Middle frontal gyrus (tissue), 1 donor: ENCODE measurements at regions not wholly inside any gene's neighbourhood (a gene's known extent, or its start where the extent isn't known, plus 50 kb on each side); places are given as distances from the start of the nearest gene placed in this dataset.

ENCODE experiments used
- DNase-seq: peaks from one replicate; pipeline ENCODE4 v3.0.0-alpha.2; 2015; ENCODE audit warnings: low spot score; ENCODE audit errors: extremely low spot score

- no peak for DNase-seq
Observed at GRCh38 chr1:82704966-82705365, 904.2 kb downstream of the ADGRL2 start.

- DNase-seq, result no peak
Observed at GRCh38 chr1:82704393-82704792, 903.7 kb downstream of the ADGRL2 start.

- no peak for DNase-seq
Observed at GRCh38 chr1:82703951-82704350, 903.2 kb downstream of the ADGRL2 start.

GRCh38 chr1:82700476-82700875 lies 899.7 kb downstream of the ADGRL2 start:
- DNase-seq, result no peak

- DNase-seq, result no peak
Observed at GRCh38 chr1:82697965-82698364, 897.2 kb downstream of the ADGRL2 start.

GRCh38 chr1:82695443-82695842 lies 894.7 kb downstream of the ADGRL2 start:
- DNase-seq, result no peak

GRCh38 chr1:82690411-82690810 lies 889.7 kb downstream of the ADGRL2 start:
- no peak for DNase-seq

- DNase-seq, result no peak
Observed at GRCh38 chr1:82689217-82689616, 888.5 kb downstream of the ADGRL2 start.

- DNase-seq, result no peak
Observed at GRCh38 chr1:82686774-82687173, 886.0 kb downstream of the ADGRL2 start.

GRCh38 chr1:82646888-82647287 lies 846.2 kb downstream of the ADGRL2 start:
- no peak for DNase-seq

- no peak for DNase-seq
Observed at GRCh38 chr1:82646336-82646735, 845.6 kb downstream of the ADGRL2 start.

- DNase-seq, result no peak
Observed at GRCh38 chr1:82644186-82644915, 843.6 kb downstream of the ADGRL2 start.

GRCh38 chr1:82640352-82640751 lies 839.6 kb downstream of the ADGRL2 start:
- no peak for DNase-seq

- DNase-seq, result no peak
Observed at GRCh38 chr1:82634266-82634665, 833.5 kb downstream of the ADGRL2 start.

GRCh38 chr1:82632155-82632554 lies 831.4 kb downstream of the ADGRL2 start:
- DNase-seq, result no peak

- DNase-seq, result no peak
Observed at GRCh38 chr1:82628887-82629286, 828.2 kb downstream of the ADGRL2 start.

GRCh38 chr1:82625537-82625936 lies 824.8 kb downstream of the ADGRL2 start:
- no peak for DNase-seq

- DNase-seq, result no peak
Observed at GRCh38 chr1:82621076-82621475, 820.3 kb downstream of the ADGRL2 start.

- DNase-seq, result no peak
Observed at GRCh38 chr1:82614090-82614489, 813.4 kb downstream of the ADGRL2 start.

GRCh38 chr1:82612986-82613385 lies 812.3 kb downstream of the ADGRL2 start:
- no peak for DNase-seq

GRCh38 chr1:82606546-82606945 lies 805.8 kb downstream of the ADGRL2 start:
- no peak for DNase-seq

GRCh38 chr1:82604524-82604923 lies 803.8 kb downstream of the ADGRL2 start:
- no peak for DNase-seq

GRCh38 chr1:82600314-82600713 lies 799.6 kb downstream of the ADGRL2 start:
- DNase-seq, result no peak

- no peak for DNase-seq
Observed at GRCh38 chr1:82598812-82599211, 798.1 kb downstream of the ADGRL2 start.
